C1 segment of cervical spinal cord (tissue), 14 donors: ENCODE measurements at regions not wholly inside any gene's neighbourhood (a gene's known extent, or its start where the extent isn't known, plus 50 kb on each side); places are given as distances from the start of the nearest gene placed in this dataset.

Experiments
- DNase-seq, 14 donors: peaks; one replicate each; lab custom pipeline; 2025; lab: John Stamatoyannopoulos, UW

GRCh38 chr7:24521917-24522623 lies 51.2 kb upstream of the PALS2 start:
- no peak for DNase-seq
